Caco-2 (cell line): ENCODE measurements at regions not wholly inside any gene's neighbourhood (a gene's known extent, or its start where the extent isn't known, plus 50 kb on each side); places are given as distances from the start of the nearest gene placed in this dataset.
A peak's percentile ranks its signal among the peaks of the same experiment; 100 is the strongest.

Source experiments
- BruUV-seq: library from RNA; stranded (reverse); fragments of 400-500 nt; replicated peaks from 2 replicates; lab custom pipeline; 2021; lab: Mats Ljungman, UMichigan
- CTCF ChIA-PET: fragments of 300-600 bp; sonication (Branson Sonifier 250); formaldehyde crosslinking; loops from one replicate; lab custom pipeline; 2022; ENCODE audit warnings: antibody characterized with exemption; lab: Charles Lee
- POLR2A ChIA-PET: fragments of 300-600 bp; sonication (Branson Sonifier 250); formaldehyde crosslinking; loops from one replicate; lab custom pipeline; 2022; ENCODE audit warnings: antibody characterized with exemption; lab: Charles Lee
- DNase-seq, 2 experiments: peaks; one replicate each; pipeline versions ENCODE4 v3.0.0 to v3.0.0-alpha.2; 2020 to 2022
- H3K27me3 ChIP-seq: replicated peaks from 2 replicates; pipeline ENCODE4 v1.6.0; 2011; ENCODE audit warnings: low read length; ENCODE audit not compliant: control insufficient read depth, insufficient read depth
- H3K36me3 ChIP-seq: 2 replicates; pipeline ENCODE4 v1.5.1; 2011; ENCODE audit warnings: low read length; ENCODE audit not compliant: control insufficient read depth, insufficient read depth
- H3K4me1 ChIP-seq: fragments of 250-450 bp; sonication (Bioruptor Pico); 2 replicates; pipeline ENCODE4 v1.5.1; 2020; ENCODE audit warnings: mild to moderate bottlenecking
- H3K4me3 ChIP-seq: 2 replicates; pipeline ENCODE4 v1.5.1; 2011; ENCODE audit warnings: low read depth, mild to moderate bottlenecking, control low read depth, low read length
- H3K9me3 ChIP-seq: fragments of 250-450 bp; sonication (Bioruptor Pico); 2 replicates; pipeline ENCODE4 v1.5.1; 2020; ENCODE audit warnings: mild to moderate bottlenecking, moderate library complexity
- H3K27ac Mint-ChIP-seq: one replicate; pipeline ENCODE4 v1.8.0; 2022; ENCODE audit warnings: mixed read lengths; ENCODE audit not compliant: unreplicated experiment
- H3K27me3 Mint-ChIP-seq: one replicate; pipeline ENCODE4 v1.8.0; 2022; ENCODE audit warnings: mixed read lengths; ENCODE audit not compliant: insufficient read depth, unreplicated experiment
- H3K36me3 Mint-ChIP-seq: one replicate; pipeline ENCODE4 v1.8.0; 2022; ENCODE audit warnings: mild to moderate bottlenecking, mixed read lengths; ENCODE audit not compliant: insufficient read depth, unreplicated experiment
- H3K4me1 Mint-ChIP-seq: one replicate; pipeline ENCODE4 v1.8.0; 2022; ENCODE audit warnings: low read depth, mixed read lengths; ENCODE audit not compliant: unreplicated experiment
- H3K4me3 Mint-ChIP-seq: one replicate; pipeline ENCODE4 v1.8.0; 2022; ENCODE audit warnings: mild to moderate bottlenecking, moderate library complexity, mixed read lengths; ENCODE audit not compliant: unreplicated experiment
- H3K9me3 Mint-ChIP-seq: one replicate; pipeline ENCODE4 v1.8.0; 2022; ENCODE audit warnings: mixed read lengths; ENCODE audit not compliant: unreplicated experiment
- CTCF ChIP-seq, 2 experiments: fragments of 200-600 bp in 1 of 2; IDR thresholded peaks; 1 replicate in 1 of 2; 2 replicates in 1 of 2; pipeline versions ENCODE4 v1.5.1 to v1.8.0; 2011 to 2022; ENCODE audit warnings: antibody characterized with exemption in 1 of 2, control low read depth in 1 of 2, inconsistent platforms in 1 of 2, low read depth in 1 of 2, low read length in 1 of 2, mild to moderate bottlenecking in 1 of 2, moderate library complexity in 1 of 2; ENCODE audit not compliant: insufficient read depth in 1 of 2, severe bottlenecking in 1 of 2, unreplicated experiment in 1 of 2
- intact Hi-C: fragments of 100-400 bp; cut with micrococcal nuclease; formaldehyde crosslinking; loops from one replicate; pipeline ENCODE4 v1.10.0; 2022; ENCODE audit not compliant: unreplicated experiment

GRCh38 chr5:135645336-135646180 is 66.8 kb upstream of the CXCL14 start:
- no peak for DNase-seq
- intact Hi-C loops: no loop called here

GRCh38 chr5:135644816-135645215 is 66.0 kb upstream of the CXCL14 start:
- intact Hi-C loops: loop anchor here (1.0 kb wide), 1 partner anchor 18 kb away; no protein-coding TSS in a partner anchor
- Mint-ChIP-seq H3K4me3 (no peak overlapping the region), H3K4me1 (peaks cover 17% of the 10 kb centered on the region), H3K36me3 (no peaks in the 10 kb centered on the region), H3K27me3 (peaks cover 3% of the 10 kb centered on the region), H3K27ac (no peak overlapping the region), H3K9me3 (peaks cover 6% of the 10 kb centered on the region)
- BruUV-seq: no TSS peak
- TF ChIP-seq CTCF (IDR thresholded peaks at IDR 0.05; ENCODE audit: insufficient read depth in 1 of 2, low read depth in 1 of 2, low read length in 1 of 2, severe bottlenecking in 1 of 2, unreplicated experiment in 1 of 2): no peak
- no peak overlapping the region for H3K4me3 ChIP-seq
- no peaks in the 10 kb centered on the region for H3K36me3 ChIP-seq
- POLR2A ChIA-PET: no interaction called here
- H3K27me3 ChIP-seq: no peaks in the 10 kb centered on the region
- CTCF ChIA-PET: no interaction called here
- peaks cover 25% of the 10 kb centered on the region for H3K4me1 ChIP-seq
- H3K9me3 ChIP-seq: peaks cover 2% of the 10 kb centered on the region; the same call in 1 of the 2 replicates
- no peak for DNase-seq

More at GRCh38 chr5:135645336-135646180, 66.8 kb upstream of the CXCL14 start:
- H3K27me3 Mint-ChIP-seq: peaks cover 3% of the 10 kb centered on the region
- no TSS peak for BruUV-seq
- H3K9me3 ChIP-seq: 0 out of 2 replicates have a peak, but pooled peaks cover 2% of the 10 kb centered on the region
- H3K9me3 Mint-ChIP-seq: no peaks in the 10 kb centered on the region
- no peak overlapping the region for H3K4me3 Mint-ChIP-seq
- H3K27ac Mint-ChIP-seq: no peak overlapping the region
- ChIA-PET POLR2A (no interaction called here), CTCF (no interaction called here)
- H3K36me3 ChIP-seq: no peaks in the 10 kb centered on the region
- H3K4me1 ChIP-seq: peaks cover 25% of the 10 kb centered on the region
- no peak overlapping the region for H3K4me3 ChIP-seq
- no peak for TF ChIP-seq CTCF (IDR thresholded peaks at IDR 0.05; ENCODE audit: insufficient read depth in 1 of 2, low read depth in 1 of 2, low read length in 1 of 2, severe bottlenecking in 1 of 2, unreplicated experiment in 1 of 2)
- H3K27me3 ChIP-seq: no peaks in the 10 kb centered on the region
- no peaks in the 10 kb centered on the region for H3K36me3 Mint-ChIP-seq
- peaks cover 17% of the 10 kb centered on the region for H3K4me1 Mint-ChIP-seq

DNA sequence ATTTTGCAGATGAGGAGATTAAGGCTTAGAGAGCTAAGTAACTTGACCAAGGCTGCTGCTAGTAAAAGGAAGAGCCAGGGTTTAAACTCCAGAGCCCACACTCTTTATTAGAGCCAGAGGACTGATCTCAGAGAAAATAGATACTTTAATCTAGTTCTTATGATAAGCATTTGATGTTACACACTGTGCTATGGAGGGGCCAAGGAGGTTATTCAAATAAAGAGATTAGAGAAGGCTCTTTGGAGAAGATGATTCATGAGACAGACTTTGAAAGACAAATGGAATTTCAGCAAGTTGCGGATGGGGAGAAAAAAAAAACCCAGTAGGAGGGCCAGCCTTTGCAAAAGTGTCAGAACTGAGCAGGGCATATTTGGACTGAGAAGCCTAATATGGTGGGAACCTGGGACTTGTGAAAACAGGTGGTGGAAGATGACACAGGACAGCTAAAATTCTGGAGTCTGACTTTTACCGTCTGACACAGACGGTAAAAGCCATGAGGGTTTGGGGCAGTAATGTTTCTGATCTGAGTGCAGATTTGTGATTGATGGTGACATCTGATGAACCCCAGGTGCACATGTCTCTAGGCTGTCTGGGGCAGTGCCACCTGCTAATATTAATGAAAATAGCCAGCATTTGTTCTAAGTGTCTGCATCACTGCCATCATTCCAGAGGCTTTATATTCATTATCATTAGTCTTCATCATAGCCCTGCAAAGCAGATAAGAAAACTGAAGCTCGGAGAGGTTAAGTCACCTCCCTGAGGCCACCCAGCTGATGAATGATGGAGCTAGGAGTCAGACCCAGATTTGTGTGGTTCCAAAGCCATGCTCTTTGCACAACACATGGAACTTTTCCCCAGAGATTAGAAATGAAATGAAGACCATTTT is 65.3 kb upstream of the CXCL14 start:
- H3K27me3 Mint-ChIP-seq: peaks cover 3% of the 10 kb centered on the region
- POLR2A ChIA-PET: no interaction called here
- DNase-seq: peak in 1 of 2 experiments; percentile 37
- intact Hi-C loops: loop anchor here (1.0 to 2.0 kb wide), 2 partner anchors 19 to 85 kb away; no protein-coding TSS in a partner anchor
- Histone ChIP-seq H3K4me3 (no peak overlapping the region), H3K9me3 (peaks cover 2% of the 10 kb centered on the region; the same call in 1 of the 2 replicates), H3K36me3 (no peaks in the 10 kb centered on the region), H3K4me1 (peaks cover 25% of the 10 kb centered on the region), H3K27me3 (no peaks in the 10 kb centered on the region)
- no peak overlapping the region for H3K4me3 Mint-ChIP-seq
- no peaks in the 10 kb centered on the region for H3K36me3 Mint-ChIP-seq
- CTCF ChIA-PET: no interaction called here
- no peak for TF ChIP-seq CTCF (IDR thresholded peaks at IDR 0.05; ENCODE audit: insufficient read depth in 1 of 2, low read depth in 1 of 2, low read length in 1 of 2, severe bottlenecking in 1 of 2, unreplicated experiment in 1 of 2)
- BruUV-seq: no TSS peak
- H3K27ac Mint-ChIP-seq: peak overlapping the region; percentile 14
- peaks cover 17% of the 10 kb centered on the region for H3K4me1 Mint-ChIP-seq
- peaks cover 9% of the 10 kb centered on the region for H3K9me3 Mint-ChIP-seq
